ENCODE measurements at regions not wholly inside any gene's neighbourhood (a gene's known extent, or its start where the extent isn't known, plus 50 kb on each side); places are given as distances from the start of the nearest gene placed in this dataset.

GRCh38 chr9:21585756-21586752, 103.9 kb upstream of the IFNE start:
- Histone ChIP-seq H3K9me3 (replicated peaks; ENCODE audit: insufficient read depth, low read length) (no peaks in the 10 kb centered on the region), H3K79me2 (ENCODE audit: low read length) (no peaks in the 10 kb centered on the region), H3K4me3 (ENCODE audit: low read length) (no peak overlapping the region), H3K27ac (ENCODE audit: low read length) (no peak overlapping the region), H3K27me3 (replicated peaks; ENCODE audit: insufficient read depth, low read length) (no peaks in the 10 kb centered on the region), H3K9me2 (replicated peaks; ENCODE audit: insufficient read depth, low read length) (no peaks in the 10 kb centered on the region), H4K20me1 (ENCODE audit: insufficient read depth, low read length) (no peaks in the 10 kb centered on the region), H3F3A (ENCODE audit: insufficient read depth, low read length) (no peaks in the 10 kb centered on the region), H3K4me1 (ENCODE audit: low read length) (no peaks in the 10 kb centered on the region), H3K36me3 (replicated peaks; ENCODE audit: insufficient read depth, low read length) (no peaks in the 10 kb centered on the region), H3K9ac (ENCODE audit: low read length) (no peak overlapping the region), H3K4me2 (ENCODE audit: low read depth, low read length) (no peak overlapping the region), H2AFZ (ENCODE audit: low read length) (no peak overlapping the region)
- no peak for DNase-seq
- no peak for TF ChIP-seq EZH2phosphoT487 (IDR thresholded peaks at IDR 0.05; ENCODE audit: low read length)

DNA sequence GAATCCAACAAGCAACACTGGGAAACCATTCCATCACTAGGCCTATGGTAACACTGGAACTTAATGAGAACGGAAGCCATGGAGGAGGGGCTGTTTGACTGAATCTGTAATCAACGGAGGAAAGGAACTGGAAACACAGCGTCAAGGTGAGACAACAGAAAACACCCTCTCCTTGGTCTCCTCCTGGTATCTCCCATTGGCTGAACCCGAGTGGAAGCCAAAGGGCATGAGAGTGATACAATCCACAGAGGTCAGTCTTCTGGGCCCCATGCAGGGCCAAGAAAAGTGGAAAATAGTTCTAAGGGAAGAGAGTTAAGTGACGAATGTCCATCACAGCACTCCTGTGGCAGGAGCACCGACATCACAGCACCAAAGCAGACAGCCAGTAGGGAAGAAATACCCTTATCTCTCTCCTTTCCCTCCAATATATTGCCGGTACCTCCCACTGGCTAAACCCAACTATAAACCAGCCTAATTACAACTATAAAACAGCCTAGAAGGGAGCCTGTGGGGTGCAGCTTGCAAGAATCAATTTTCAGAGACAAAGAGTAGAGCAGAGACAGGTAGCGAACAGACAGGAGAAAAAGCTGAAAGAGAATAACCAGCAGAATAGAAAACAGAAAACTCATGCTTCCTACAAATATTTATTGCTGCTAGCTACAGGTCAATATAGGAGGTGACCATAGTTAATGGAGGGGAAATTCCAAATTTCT, 107.4 kb upstream of the IFNE start:
- Histone ChIP-seq H3K9me3 (replicated peaks; ENCODE audit: insufficient read depth, low read length) (no peaks in the 10 kb centered on the region), H3K27ac (ENCODE audit: low read length) (no peak overlapping the region), H4K20me1 (ENCODE audit: insufficient read depth, low read length) (no peaks in the 10 kb centered on the region), H2AFZ (ENCODE audit: low read length) (no peak overlapping the region), H3K4me2 (ENCODE audit: low read depth, low read length) (no peak overlapping the region), H3K9me2 (replicated peaks; ENCODE audit: insufficient read depth, low read length) (no peaks in the 10 kb centered on the region), H3F3A (ENCODE audit: insufficient read depth, low read length) (no peaks in the 10 kb centered on the region), H3K4me1 (ENCODE audit: low read length) (no peaks in the 10 kb centered on the region), H3K9ac (ENCODE audit: low read length) (no peak overlapping the region), H3K79me2 (ENCODE audit: low read length) (no peaks in the 10 kb centered on the region), H3K36me3 (replicated peaks; ENCODE audit: insufficient read depth, low read length) (no peaks in the 10 kb centered on the region), H3K4me3 (ENCODE audit: low read length) (no peak overlapping the region), H3K27me3 (replicated peaks; ENCODE audit: insufficient read depth, low read length) (no peaks in the 10 kb centered on the region)
- no peak for DNase-seq
- TF ChIP-seq EZH2 (optimal IDR thresholded peaks at IDR 0.05; ENCODE audit: low read depth, low read length): no peak
- no peak for TF ChIP-seq EZH2phosphoT487 (IDR thresholded peaks at IDR 0.05; ENCODE audit: low read length)
- TF ChIP-seq, protein P1, sequence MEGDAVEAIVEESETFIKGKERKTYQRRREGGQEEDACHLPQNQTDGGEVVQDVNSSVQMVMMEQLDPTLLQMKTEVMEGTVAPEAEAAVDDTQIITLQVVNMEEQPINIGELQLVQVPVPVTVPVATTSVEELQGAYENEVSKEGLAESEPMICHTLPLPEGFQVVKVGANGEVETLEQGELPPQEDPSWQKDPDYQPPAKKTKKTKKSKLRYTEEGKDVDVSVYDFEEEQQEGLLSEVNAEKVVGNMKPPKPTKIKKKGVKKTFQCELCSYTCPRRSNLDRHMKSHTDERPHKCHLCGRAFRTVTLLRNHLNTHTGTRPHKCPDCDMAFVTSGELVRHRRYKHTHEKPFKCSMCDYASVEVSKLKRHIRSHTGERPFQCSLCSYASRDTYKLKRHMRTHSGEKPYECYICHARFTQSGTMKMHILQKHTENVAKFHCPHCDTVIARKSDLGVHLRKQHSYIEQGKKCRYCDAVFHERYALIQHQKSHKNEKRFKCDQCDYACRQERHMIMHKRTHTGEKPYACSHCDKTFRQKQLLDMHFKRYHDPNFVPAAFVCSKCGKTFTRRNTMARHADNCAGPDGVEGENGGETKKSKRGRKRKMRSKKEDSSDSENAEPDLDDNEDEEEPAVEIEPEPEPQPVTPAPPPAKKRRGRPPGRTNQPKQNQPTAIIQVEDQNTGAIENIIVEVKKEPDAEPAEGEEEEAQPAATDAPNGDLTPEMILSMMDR (IDR thresholded peaks at IDR 0.05; ENCODE audit: low read length): no peak

DNA sequence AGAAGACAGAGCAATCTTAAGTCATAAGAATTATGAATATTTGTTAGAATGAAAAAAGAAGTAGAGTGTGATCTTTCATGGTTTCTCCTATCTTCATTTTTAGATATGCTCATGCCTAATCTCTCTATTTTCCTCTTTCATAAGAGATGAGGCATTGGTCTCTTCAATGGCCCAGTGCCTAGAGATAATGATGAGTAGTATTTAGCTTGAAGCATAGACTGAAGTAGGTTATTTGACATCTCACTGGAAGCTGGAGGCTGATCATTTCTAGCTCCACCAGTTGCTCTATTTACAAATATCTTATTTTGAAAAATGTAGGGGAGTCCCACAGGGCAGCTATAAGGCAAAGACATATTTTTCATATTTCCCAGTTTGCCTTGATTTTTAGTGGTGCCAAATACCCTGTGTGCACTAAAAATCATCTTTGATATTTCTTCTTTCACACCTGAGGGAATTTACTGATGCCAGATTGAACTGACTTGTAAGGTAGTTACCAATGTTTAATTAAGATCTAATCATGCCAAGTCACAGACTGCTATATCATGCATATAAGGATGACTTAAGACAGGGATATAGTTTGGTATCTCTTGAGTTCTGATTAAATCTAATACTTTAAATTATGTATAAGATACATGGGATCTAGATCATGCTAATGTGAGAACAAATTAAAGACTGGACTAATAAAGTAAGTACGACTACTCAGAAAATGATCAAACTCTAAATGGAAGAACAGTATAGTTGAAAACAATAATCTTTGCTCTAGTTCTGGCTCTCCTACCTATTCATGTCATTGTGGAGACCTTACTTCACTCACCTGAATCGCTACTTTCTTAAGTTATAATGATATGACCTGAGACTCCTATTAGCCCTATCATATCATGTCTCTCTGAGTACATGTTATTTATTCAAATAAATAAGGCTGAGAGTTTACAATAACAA, 108.2 kb upstream of the IFNE start:
- Histone ChIP-seq H3K4me3 (ENCODE audit: low read length) (no peak overlapping the region), H3K9ac (ENCODE audit: low read length) (no peak overlapping the region), H3K4me2 (ENCODE audit: low read depth, low read length) (no peak overlapping the region)

More for the DNA sequence above, 108.2 kb upstream of the IFNE start:
- no peak overlapping the region for H2AFZ ChIP-seq (ENCODE audit: low read length)
- no peak for TF ChIP-seq EZH2 (optimal IDR thresholded peaks at IDR 0.05; ENCODE audit: low read depth, low read length)
- TF ChIP-seq, protein P1 (IDR thresholded peaks at IDR 0.05; ENCODE audit: low read length): no peak
- no peak for TF ChIP-seq EZH2phosphoT487 (IDR thresholded peaks at IDR 0.05; ENCODE audit: low read length)
- no peaks in the 10 kb centered on the region for H3K9me2 ChIP-seq (replicated peaks; ENCODE audit: insufficient read depth, low read length)
- no peaks in the 10 kb centered on the region for H3K9me3 ChIP-seq (replicated peaks; ENCODE audit: insufficient read depth, low read length)
- no peaks in the 10 kb centered on the region for H3K4me1 ChIP-seq (ENCODE audit: low read length)
- no peaks in the 10 kb centered on the region for H3F3A ChIP-seq (ENCODE audit: insufficient read depth, low read length)
- H3K27me3 ChIP-seq (replicated peaks; ENCODE audit: insufficient read depth, low read length): no peaks in the 10 kb centered on the region
- no peaks in the 10 kb centered on the region for H4K20me1 ChIP-seq (ENCODE audit: insufficient read depth, low read length)
- no peaks in the 10 kb centered on the region for H3K36me3 ChIP-seq (replicated peaks; ENCODE audit: insufficient read depth, low read length)
- no peak for DNase-seq
- H3K27ac ChIP-seq (ENCODE audit: low read length): no peak overlapping the region
- no peaks in the 10 kb centered on the region for H3K79me2 ChIP-seq (ENCODE audit: low read length)

Data from MM.1S (cell line).